Liver (tissue), 8 donors: ENCODE measurements at regions not wholly inside any gene's neighbourhood (a gene's known extent, or its start where the extent isn't known, plus 50 kb on each side); places are given as distances from the start of the nearest gene placed in this dataset.

Experiments used
- DNase-seq: peaks from one replicate; pipeline ENCODE4 v3.0.0-alpha.2; 2017; ENCODE audit warnings: low spot score
- H3K27ac ChIP-seq, 2 donors: one replicate each; pipeline ENCODE4 v1.7.0; 2013; ENCODE audit warnings: inconsistent platforms in 2 of 2, low read length in 2 of 2, control low read depth in 1 of 2, low read depth in 1 of 2, mild to moderate bottlenecking in 1 of 2
- H3K27me3 ChIP-seq, 4 donors: one replicate each; pipeline versions ENCODE4 v1.6.1 to v1.7.0; 2013; ENCODE audit warnings: low read length in 3 of 4, inconsistent platforms in 1 of 4, mild to moderate bottlenecking in 1 of 4, moderate library complexity in 1 of 4; ENCODE audit not compliant: control insufficient read depth in 4 of 4, insufficient read depth in 4 of 4
- H3K36me3 ChIP-seq, 4 donors: one replicate each; pipeline versions ENCODE4 v1.6.1 to v1.7.0; 2013; ENCODE audit warnings: low read length in 3 of 4, mild to moderate bottlenecking in 3 of 4, low read depth in 1 of 4, moderate library complexity in 1 of 4; ENCODE audit not compliant: control insufficient read depth in 4 of 4, insufficient read depth in 3 of 4
- H3K4me1 ChIP-seq, 4 donors: one replicate each; pipeline versions ENCODE4 v1.6.1 to v1.7.0; 2013; ENCODE audit warnings: low read length in 3 of 4, mild to moderate bottlenecking in 3 of 4, moderate library complexity in 1 of 4; ENCODE audit not compliant: control insufficient read depth in 4 of 4, insufficient read depth in 4 of 4
- H3K4me3 ChIP-seq, 3 donors: one replicate each; pipeline versions ENCODE4 v1.6.1 to v1.7.0; 2013; ENCODE audit warnings: low read length in 3 of 3, control low read depth in 1 of 3, low read depth in 1 of 3, mild to moderate bottlenecking in 1 of 3
- H3K9ac ChIP-seq, 2 donors: one replicate each; pipeline ENCODE4 v1.7.0; 2013; ENCODE audit warnings: low read length in 2 of 2, mild to moderate bottlenecking in 2 of 2, moderate library complexity in 2 of 2, control low read depth in 1 of 2, low read depth in 1 of 2
- H3K9me3 ChIP-seq, 4 donors: one replicate each; pipeline versions ENCODE4 v1.6.1 to v1.7.0; 2013; ENCODE audit warnings: low read length in 3 of 4; ENCODE audit not compliant: control insufficient read depth in 4 of 4
- ATF3 ChIP-seq: IDR thresholded peaks from 2 replicates; pipeline ENCODE4 v1.6.1; 2016; ENCODE audit warnings: antibody characterized with exemption
- CTCF ChIP-seq: fragments of 150-350 bp; IDR thresholded peaks from 2 replicates; pipeline ENCODE4 v1.5.1; 2017; ENCODE audit warnings: improper control_type of control experiment, low read depth, low read length; ENCODE audit not compliant: missing input control
- EGR1 ChIP-seq, 2 donors: IDR thresholded peaks; 2 replicates each; pipeline ENCODE4 v1.6.1; 2016 to 2018; ENCODE audit warnings: antibody characterized with exemption in 2 of 2, low read depth in 2 of 2
- FOXA1 ChIP-seq: IDR thresholded peaks from 2 replicates; pipeline ENCODE4 v1.6.1; 2016; ENCODE audit warnings: antibody characterized with exemption
- FOXA2 ChIP-seq: IDR thresholded peaks from 2 replicates; pipeline ENCODE4 v1.6.1; 2016; ENCODE audit warnings: antibody characterized with exemption
- GABPA ChIP-seq, 2 donors: IDR thresholded peaks in 1 of 2; conservative IDR thresholded peaks in 1 of 2; 2 replicates each; pipeline ENCODE4 v1.6.1; 2016; ENCODE audit warnings: antibody characterized with exemption in 2 of 2, mild to moderate bottlenecking in 1 of 2, moderate library complexity in 1 of 2
- HNF4A ChIP-seq, 2 donors: conservative IDR thresholded peaks; 2 replicates each; pipeline ENCODE4 v1.6.1; 2016; ENCODE audit warnings: antibody characterized with exemption in 2 of 2, mild to moderate bottlenecking in 2 of 2
- HNF4G ChIP-seq: IDR thresholded peaks from 2 replicates; pipeline ENCODE4 v1.6.1; 2016; ENCODE audit warnings: antibody characterized with exemption
- JUND ChIP-seq, 2 donors: IDR thresholded peaks; 2 replicates each; pipeline ENCODE4 v1.6.1; 2016; ENCODE audit warnings: antibody characterized with exemption in 2 of 2
- MAX ChIP-seq: IDR thresholded peaks from 2 replicates; pipeline ENCODE4 v1.6.1; 2016; ENCODE audit warnings: antibody characterized with exemption
- NR2F2 ChIP-seq: IDR thresholded peaks from 2 replicates; pipeline ENCODE4 v1.6.1; 2016; ENCODE audit warnings: antibody characterized with exemption
- REST ChIP-seq: IDR thresholded peaks from 2 replicates; pipeline ENCODE4 v1.6.1; 2016; ENCODE audit warnings: antibody characterized with exemption, mild to moderate bottlenecking
- SP1 ChIP-seq: IDR thresholded peaks from 2 replicates; pipeline ENCODE4 v1.6.1; 2018; ENCODE audit warnings: antibody characterized with exemption, mild to moderate bottlenecking
- TAF1 ChIP-seq: conservative IDR thresholded peaks from 2 replicates; pipeline ENCODE4 v1.6.1; 2016; ENCODE audit warnings: antibody characterized with exemption, mild to moderate bottlenecking
- YY1 ChIP-seq: IDR thresholded peaks from 2 replicates; pipeline ENCODE4 v1.6.1; 2016; ENCODE audit warnings: antibody characterized with exemption, mild to moderate bottlenecking
- ZBTB33 ChIP-seq: IDR thresholded peaks from 2 replicates; pipeline ENCODE4 v1.6.1; 2016; ENCODE audit warnings: antibody characterized with exemption
- WGBS: extraction: QIAGEN DNeasy Blood & Tissue Kit; methylation state at CpG from one replicate; pipeline ENCODE4 v1.1.7; 2013; 5-methylcytosine and 5-hydroxymethylcytosine counted together
- donor health status: healthy.
- donor health status: healthy.
- donor health status: healthy.
- donor health status: healthy.
- donor health status: healthy.

GRCh38 chr1:9428601-9429341 lies 110.5 kb upstream of the SLC25A33 start (continued):
- TF ChIP-seq ZBTB33 (no peak), FOXA1 (peak; percentile 32), TAF1 (no peak), YY1 (peak; percentile 71), GABPA (IDR thresholded peaks at IDR 0.05 in 1 of 2, conservative IDR thresholded peaks at IDR 0.05 in 1 of 2) (peak in 1 of 2 donors; percentile 37), ATF3 (peak; percentile 39), JUND (IDR thresholded peaks at IDR 0.05) (peak in 1 of 2 donors; percentile 50)

GRCh38 chr1:9429342-9429711 lies 109.9 kb upstream of the SLC25A33 start:
- TF ChIP-seq ZBTB33 = no peak
- TF ChIP-seq ATF3 = no peak
- no peak for TF ChIP-seq MAX
- no peak for TF ChIP-seq HNF4A (conservative IDR thresholded peaks at IDR 0.05)
- TF ChIP-seq SP1 = no peak
- TF ChIP-seq FOXA2 = no peak
- TF ChIP-seq FOXA1 = no peak
- no peak for TF ChIP-seq EGR1 (IDR thresholded peaks at IDR 0.05; ENCODE audit: low read depth in 2 of 2)
- H3K9ac ChIP-seq = peak overlapping the region; percentile 62 to 87
- WGBS = 51% methylated on average over 6 of the region's 6 CpGs
- H3K27ac ChIP-seq = peak overlapping the region; percentile 68 to 85
- peaks cover 4 to 15% (median 7%) of the 10 kb centered on the region in 4 donors for H3K4me1 ChIP-seq
- H3K36me3 ChIP-seq = no peaks in the 10 kb centered on the region
- H3K27me3 ChIP-seq = no peaks in the 10 kb centered on the region
- DNase-seq = no peak
- H3K4me3 ChIP-seq = peak overlapping the region; percentile 51 to 77 (median 74)
- no peaks in the 10 kb centered on the region for H3K9me3 ChIP-seq

GRCh38 chr1:9434247-9435152 lies 104.8 kb upstream of the SLC25A33 start:
- DNase-seq = no peak
- Histone ChIP-seq H3K36me3 (no peaks in the 10 kb centered on the region), H3K9me3 (no peaks in the 10 kb centered on the region), H3K9ac (no peak overlapping the region), H3K27ac (peak overlapping the region; percentile 95), H3K27me3 (no peaks in the 10 kb centered on the region), H3K4me3 (no peak overlapping the region), H3K4me1 (peaks cover 20 to 46% (median 33%) of the 10 kb centered on the region in 4 donors)
- WGBS = 66% methylated on average over 11 of the region's 11 CpGs
- TF ChIP-seq REST = no peak
- no peak for TF ChIP-seq HNF4A (conservative IDR thresholded peaks at IDR 0.05)
- no peak for TF ChIP-seq NR2F2
- no peak for TF ChIP-seq CTCF
- TF ChIP-seq TAF1 = no peak
- no peak for TF ChIP-seq HNF4G
- no peak for TF ChIP-seq FOXA2
- no peak for TF ChIP-seq JUND (IDR thresholded peaks at IDR 0.05)
- TF ChIP-seq ATF3 = no peak
- no peak for TF ChIP-seq EGR1 (IDR thresholded peaks at IDR 0.05; ENCODE audit: low read depth in 2 of 2)
